HEK293 (cell line): ENCODE measurements at regions not wholly inside any gene's neighbourhood (a gene's known extent, or its start where the extent isn't known, plus 50 kb on each side); places are given as distances from the start of the nearest gene placed in this dataset.

ENCODE experiments used
- CTCF ChIA-PET: fragments of 350-600 bp; formaldehyde crosslinking; extraction: SDS; loops from one replicate; lab custom pipeline; 2021; ENCODE audit warnings: antibody characterized with exemption; lab: Yijun Ruan, JAX
- POLR2A ChIA-PET: fragments of 300-600 bp; formaldehyde crosslinking; extraction: SDS; loops from one replicate; lab custom pipeline; 2020; ENCODE audit warnings: antibody characterized with exemption, inconsistent platforms; lab: Yijun Ruan, JAX
- H3K27ac ChIP-seq: fragments of 200-500 bp; sonication (Bioruptor generic); 2 replicates; pipeline ENCODE4 v1.5.1; 2014; ENCODE audit warnings: low read depth, low read length, control low read depth, inconsistent platforms; ENCODE audit errors: extremely low read depth
- H3K36me3 ChIP-seq, 2 experiments: fragments of 200-500 bp in 1 of 2; sonication (Bioruptor generic) in 1 of 2; 1 replicate in 1 of 2; 2 replicates in 1 of 2; pipeline ENCODE4 v1.5.1; 2014 to 2017; ENCODE audit warnings: inconsistent platforms in 2 of 2, low read length in 2 of 2; ENCODE audit not compliant: control insufficient read depth in 2 of 2, insufficient read depth in 1 of 2
- H3K4me1 ChIP-seq: fragments of 200-500 bp; sonication (Bioruptor generic); 2 replicates; pipeline ENCODE4 v1.5.1; 2014; ENCODE audit warnings: mild to moderate bottlenecking, low read length, inconsistent platforms; ENCODE audit not compliant: control insufficient read depth, insufficient read depth
- H3K4me3 ChIP-seq: 2 replicates; pipeline ENCODE4 v1.5.1; 2011; ENCODE audit warnings: low read depth, mild to moderate bottlenecking, control low read depth, low read length, moderate library complexity
- H3K9me3 ChIP-seq: fragments of 200-500 bp; sonication (Bioruptor generic); 2 replicates; pipeline ENCODE4 v1.5.1; 2014; ENCODE audit warnings: low read depth, low read length, inconsistent platforms; ENCODE audit not compliant: control insufficient read depth, insufficient read depth
- BCL11A ChIP-seq: fragments of 450-650 bp; formaldehyde crosslinking; IDR thresholded peaks from 2 replicates; pipeline ENCODE4 v1.5.1; 2016; ENCODE audit warnings: low read depth, missing biosample characterization, missing genetic modification characterization
- IKZF3 ChIP-seq: fragments of 450-650 bp; IDR thresholded peaks from 2 replicates; pipeline ENCODE4 v1.5.0; 2018; ENCODE audit warnings: missing biosample characterization, mild to moderate bottlenecking, missing genetic modification characterization, moderate library complexity
- KLF7 ChIP-seq: fragments of 450-650 bp; formaldehyde crosslinking; IDR thresholded peaks from 2 replicates; pipeline ENCODE4 v1.5.1; 2016; ENCODE audit warnings: missing biosample characterization, missing genetic modification characterization, borderline replicate concordance
- KLF8 ChIP-seq: fragments of 450-650 bp; formaldehyde crosslinking; IDR thresholded peaks from 2 replicates; pipeline ENCODE4 v1.5.1; 2016; ENCODE audit warnings: missing biosample characterization, missing genetic modification characterization
- PBX3 ChIP-seq: sonication (generic); formaldehyde crosslinking; IDR thresholded peaks from 2 replicates; pipeline ENCODE4 v1.8.1; 2022; ENCODE audit warnings: mild to moderate bottlenecking, moderate library complexity, missing genetic modification reagents
- TCF7L2 ChIP-seq: IDR thresholded peaks from 2 replicates; pipeline ENCODE4 v1.6.1; 2011; ENCODE audit warnings: low read depth, mild to moderate bottlenecking, inconsistent platforms, low read length, moderate library complexity, borderline replicate concordance
- YY2 ChIP-seq: fragments of 450-650 bp; formaldehyde crosslinking; IDR thresholded peaks from 2 replicates; pipeline ENCODE4 v1.5.1; 2016; ENCODE audit warnings: missing biosample characterization, missing genetic modification characterization
- ZBTB11 ChIP-seq: fragments of 450-650 bp; formaldehyde crosslinking; conservative IDR thresholded peaks from 2 replicates; pipeline ENCODE4 v1.5.1; 2016; ENCODE audit warnings: low read depth, missing biosample characterization, missing genetic modification characterization
- ZBTB7A ChIP-seq: fragments of 450-650 bp; formaldehyde crosslinking; IDR thresholded peaks from 2 replicates; pipeline ENCODE4 v1.5.1; 2016; ENCODE audit warnings: low read depth, missing biosample characterization, missing genetic modification characterization
- ZEB2 ChIP-seq: fragments of 450-650 bp; formaldehyde crosslinking; IDR thresholded peaks from 2 replicates; pipeline ENCODE4 v1.5.1; 2016; ENCODE audit warnings: missing biosample characterization, missing genetic modification characterization
- ZFHX2 ChIP-seq: fragments of 450-650 bp; formaldehyde crosslinking; conservative IDR thresholded peaks from 2 replicates; pipeline ENCODE4 v1.5.1; 2016; ENCODE audit warnings: missing biosample characterization, missing genetic modification characterization
- ZNF23 ChIP-seq: fragments of 450-650 bp; formaldehyde crosslinking; IDR thresholded peaks from 2 replicates; pipeline ENCODE4 v1.5.1; 2016; ENCODE audit warnings: missing biosample characterization, missing genetic modification characterization, borderline replicate concordance
- ZNF26 ChIP-seq: fragments of 450-650 bp; formaldehyde crosslinking; IDR thresholded peaks from 2 replicates; pipeline ENCODE4 v1.5.1; 2016; ENCODE audit warnings: missing biosample characterization, missing genetic modification characterization
- ZNF280D ChIP-seq: fragments of 450-650 bp; formaldehyde crosslinking; IDR thresholded peaks from 2 replicates; pipeline ENCODE4 v1.5.1; 2016; ENCODE audit warnings: missing biosample characterization, missing genetic modification characterization
- ZNF335 ChIP-seq: fragments of 450-650 bp; formaldehyde crosslinking; conservative IDR thresholded peaks from 2 replicates; pipeline ENCODE4 v1.5.1; 2016; ENCODE audit warnings: missing biosample characterization, missing genetic modification characterization
- ZNF394 ChIP-seq: fragments of 450-650 bp; formaldehyde crosslinking; IDR thresholded peaks from 2 replicates; pipeline ENCODE4 v1.5.1; 2016; ENCODE audit warnings: missing biosample characterization, missing genetic modification characterization, mild to moderate bottlenecking, moderate library complexity, borderline replicate concordance
- ZNF596 ChIP-seq: fragments of 450-650 bp; IDR thresholded peaks from 2 replicates; pipeline ENCODE4 v1.5.0; 2018; ENCODE audit warnings: missing biosample characterization, mild to moderate bottlenecking, missing genetic modification characterization, moderate library complexity
- ZNF664 ChIP-seq: fragments of 450-650 bp; formaldehyde crosslinking; IDR thresholded peaks from 2 replicates; pipeline ENCODE4 v1.5.1; 2016; ENCODE audit warnings: missing biosample characterization, missing genetic modification characterization
- ZNF785 ChIP-seq: fragments of 450-650 bp; formaldehyde crosslinking; IDR thresholded peaks from 2 replicates; pipeline ENCODE4 v1.5.1; 2016; ENCODE audit warnings: missing biosample characterization, missing genetic modification characterization
- ZSCAN16 ChIP-seq: fragments of 450-650 bp; formaldehyde crosslinking; IDR thresholded peaks from 2 replicates; pipeline ENCODE4 v1.5.1; 2016; ENCODE audit warnings: missing biosample characterization, missing genetic modification characterization
- ZSCAN5A ChIP-seq: fragments of 450-650 bp; formaldehyde crosslinking; IDR thresholded peaks from 2 replicates; pipeline ENCODE4 v1.5.1; 2016; ENCODE audit warnings: missing biosample characterization, missing genetic modification characterization
- ZXDB ChIP-seq: fragments of 450-650 bp; formaldehyde crosslinking; IDR thresholded peaks from 2 replicates; pipeline ENCODE4 v1.5.1; 2016; ENCODE audit warnings: missing biosample characterization, missing genetic modification characterization

- no peak for TF ChIP-seq ZBTB11 (tag by site-specific recombination)
Observed at GRCh38 chr3:178476886-178477285, 59.4 kb upstream of the KCNMB2 start (continued).

GRCh38 chr3:178479446-178479845 is 56.8 kb upstream of the KCNMB2 start:
- POLR2A ChIA-PET = no interaction called here
- TF ChIP-seq KLF7 (tag by site-specific recombination) = no peak
- TF ChIP-seq KLF8 (tag by site-specific recombination) = no peak
- TF ChIP-seq ZBTB7A = no peak
- no peak for TF ChIP-seq ZNF280D (tag by site-specific recombination)
- Histone ChIP-seq H3K9me3 (no peaks in the 10 kb centered on the region), H3K36me3 (no peaks in the 10 kb centered on the region), H3K27ac (no peak overlapping the region), H3K4me1 (no peaks in the 10 kb centered on the region), H3K4me3 (no peak overlapping the region)
- CTCF ChIA-PET = no interaction called here

- TF ChIP-seq ZSCAN5A = no peak
- TF ChIP-seq ZBTB7A = no peak
- TF ChIP-seq ZXDB (tag by site-specific recombination) = no peak
- no peak for TF ChIP-seq ZEB2 (tag by site-specific recombination)
- TF ChIP-seq BCL11A = no peak
- TF ChIP-seq YY2 (tag by site-specific recombination) = no peak
- no peak for TF ChIP-seq ZNF664 (tag by site-specific recombination)
- no peak for TF ChIP-seq ZNF596 (tag by site-specific recombination)
- no peak for TF ChIP-seq ZSCAN16 (tag by site-specific recombination)
- no peak for TF ChIP-seq TCF7L2
- TF ChIP-seq ZNF785 (tag by site-specific recombination) = no peak
- no peak for TF ChIP-seq ZNF26 (tag by site-specific recombination)
- no peak for TF ChIP-seq ZFHX2 (tag by site-specific recombination)
- TF ChIP-seq ZNF394 (tag by site-specific recombination) = no peak
- TF ChIP-seq ZNF335 = no peak
- no peak for TF ChIP-seq PBX3 (CRISPR knock-in tag)
- TF ChIP-seq ZNF23 (tag by site-specific recombination) = no peak
- TF ChIP-seq IKZF3 (tag by site-specific recombination) = no peak
- no peak overlapping the region for H3K4me3 ChIP-seq
- no peak overlapping the region for H3K27ac ChIP-seq
- CTCF ChIA-PET = no interaction called here
- no peaks in the 10 kb centered on the region for H3K9me3 ChIP-seq
- no peaks in the 10 kb centered on the region for H3K4me1 ChIP-seq
- POLR2A ChIA-PET = no interaction called here
- H3K36me3 ChIP-seq = no peaks in the 10 kb centered on the region
Observed at GRCh38 chr3:178479860-178480259, 56.4 kb upstream of the KCNMB2 start.
